ENCODE measurements at regions not wholly inside any gene's neighbourhood (a gene's known extent, or its start where the extent isn't known, plus 50 kb on each side); places are given as distances from the start of the nearest gene placed in this dataset.
A peak's percentile ranks its signal among the peaks of the same experiment; 100 is the strongest.

GRCh38 chr13:26932465-26932864 lies 171.9 kb upstream of the GPR12 start:
- H3K36me3 ChIP-seq (ENCODE audit: control insufficient read depth, insufficient read depth, low read length): no peaks in the 10 kb centered on the region
- no peak for DNase-seq
- H3K27ac ChIP-seq (ENCODE audit: low read length): no peak overlapping the region
- 85% methylated on average over 3 of the region's 5 CpGs for WGBS (ENCODE audit: insufficient coverage)
- H3K27me3 ChIP-seq (ENCODE audit: control insufficient read depth, insufficient read depth, low read length): no peaks in the 10 kb centered on the region
- H3K9me3 ChIP-seq (replicated peaks; ENCODE audit: control insufficient read depth, low read depth, low read length): no peaks in the 10 kb centered on the region
- H3K4me3 ChIP-seq (ENCODE audit: low read length): no peak overlapping the region
- no peaks in the 10 kb centered on the region for H3K4me1 ChIP-seq (ENCODE audit: control insufficient read depth, insufficient read depth, low read length)

GRCh38 chr13:26929971-26930730 lies 169.6 kb upstream of the GPR12 start:
- peak; percentile 78 for DNase-seq
- Histone ChIP-seq H3K27ac (ENCODE audit: low read length) (no peak overlapping the region), H3K4me3 (ENCODE audit: low read length) (no peak overlapping the region), H3K9me3 (replicated peaks; ENCODE audit: control insufficient read depth, low read depth, low read length) (no peaks in the 10 kb centered on the region), H3K4me1 (ENCODE audit: control insufficient read depth, insufficient read depth, low read length) (no peaks in the 10 kb centered on the region), H3K36me3 (ENCODE audit: control insufficient read depth, insufficient read depth, low read length) (no peaks in the 10 kb centered on the region), H3K27me3 (ENCODE audit: control insufficient read depth, insufficient read depth, low read length) (no peaks in the 10 kb centered on the region)
- WGBS (ENCODE audit: insufficient coverage): 5% methylated on average over 17 of the region's 21 CpGs

GRCh38 chr13:26927511-26927910 lies 166.9 kb upstream of the GPR12 start:
- Histone ChIP-seq H3K27me3 (ENCODE audit: control insufficient read depth, insufficient read depth, low read length) (no peaks in the 10 kb centered on the region), H3K27ac (ENCODE audit: low read length) (no peak overlapping the region), H3K36me3 (ENCODE audit: control insufficient read depth, insufficient read depth, low read length) (no peaks in the 10 kb centered on the region), H3K4me1 (ENCODE audit: control insufficient read depth, insufficient read depth, low read length) (peaks cover 7% of the 10 kb centered on the region), H3K4me3 (ENCODE audit: low read length) (no peak overlapping the region), H3K9me3 (replicated peaks; ENCODE audit: control insufficient read depth, low read depth, low read length) (no peaks in the 10 kb centered on the region)
- no peak for DNase-seq
- no CpG with 5 or more reads among the region's 11 CpGs for WGBS (ENCODE audit: insufficient coverage)

- H3K4me3 ChIP-seq (ENCODE audit: low read length): no peak overlapping the region
- H3K9me3 ChIP-seq (replicated peaks; ENCODE audit: control insufficient read depth, low read depth, low read length): no peaks in the 10 kb centered on the region
- no peak overlapping the region for H3K27ac ChIP-seq (ENCODE audit: low read length)
- no peaks in the 10 kb centered on the region for H3K27me3 ChIP-seq (ENCODE audit: control insufficient read depth, insufficient read depth, low read length)
- H3K36me3 ChIP-seq (ENCODE audit: control insufficient read depth, insufficient read depth, low read length): no peaks in the 10 kb centered on the region
- no peak for DNase-seq
- H3K4me1 ChIP-seq (ENCODE audit: control insufficient read depth, insufficient read depth, low read length): peaks cover 7% of the 10 kb centered on the region
- 91% methylated on average over 5 of the region's 7 CpGs for WGBS (ENCODE audit: insufficient coverage)
Measured at GRCh38 chr13:26926371-26926770, 165.8 kb upstream of the GPR12 start.

GRCh38 chr13:26923824-26924605 lies 163.4 kb upstream of the GPR12 start:
- Histone ChIP-seq H3K4me3 (ENCODE audit: low read length) (no peak overlapping the region), H3K36me3 (ENCODE audit: control insufficient read depth, insufficient read depth, low read length) (no peaks in the 10 kb centered on the region), H3K9me3 (replicated peaks; ENCODE audit: control insufficient read depth, low read depth, low read length) (no peaks in the 10 kb centered on the region), H3K27ac (ENCODE audit: low read length) (no peak overlapping the region), H3K27me3 (ENCODE audit: control insufficient read depth, insufficient read depth, low read length) (no peaks in the 10 kb centered on the region), H3K4me1 (ENCODE audit: control insufficient read depth, insufficient read depth, low read length) (peaks cover 7% of the 10 kb centered on the region)
- DNase-seq: peak; percentile 68
- 0% methylated on average over 4 of the region's 7 CpGs for WGBS (ENCODE audit: insufficient coverage)

GRCh38 chr13:26921918-26922317 lies 161.3 kb upstream of the GPR12 start:
- Histone ChIP-seq H3K4me1 (ENCODE audit: control insufficient read depth, insufficient read depth, low read length) (peaks cover 7% of the 10 kb centered on the region), H3K4me3 (ENCODE audit: low read length) (no peak overlapping the region), H3K36me3 (ENCODE audit: control insufficient read depth, insufficient read depth, low read length) (no peaks in the 10 kb centered on the region), H3K9me3 (replicated peaks; ENCODE audit: control insufficient read depth, low read depth, low read length) (no peaks in the 10 kb centered on the region), H3K27me3 (ENCODE audit: control insufficient read depth, insufficient read depth, low read length) (no peaks in the 10 kb centered on the region), H3K27ac (ENCODE audit: low read length) (no peak overlapping the region)
- DNase-seq: peak; percentile 32
- WGBS (ENCODE audit: insufficient coverage): no CpG with 5 or more reads among the region's 7 CpGs

- DNase-seq: no peak
- 92% methylated on average over 10 of the region's 14 CpGs for WGBS (ENCODE audit: insufficient coverage)
- H3K27ac ChIP-seq (ENCODE audit: low read length): no peak overlapping the region
- no peaks in the 10 kb centered on the region for H3K9me3 ChIP-seq (replicated peaks; ENCODE audit: control insufficient read depth, low read depth, low read length)
- H3K4me1 ChIP-seq (ENCODE audit: control insufficient read depth, insufficient read depth, low read length): peaks cover 7% of the 10 kb centered on the region
- H3K36me3 ChIP-seq (ENCODE audit: control insufficient read depth, insufficient read depth, low read length): no peaks in the 10 kb centered on the region
- H3K4me3 ChIP-seq (ENCODE audit: low read length): no peak overlapping the region
- no peaks in the 10 kb centered on the region for H3K27me3 ChIP-seq (ENCODE audit: control insufficient read depth, insufficient read depth, low read length)
Measured at GRCh38 chr13:26920614-26921355, 160.2 kb upstream of the GPR12 start.

- 67% methylated on average over 2 of the region's 2 CpGs for WGBS (ENCODE audit: insufficient coverage)
- DNase-seq: no peak
- Histone ChIP-seq H3K36me3 (ENCODE audit: control insufficient read depth, insufficient read depth, low read length) (no peaks in the 10 kb centered on the region), H3K27me3 (ENCODE audit: control insufficient read depth, insufficient read depth, low read length) (no peaks in the 10 kb centered on the region), H3K27ac (ENCODE audit: low read length) (no peak overlapping the region), H3K9me3 (replicated peaks; ENCODE audit: control insufficient read depth, low read depth, low read length) (no peaks in the 10 kb centered on the region), H3K4me1 (ENCODE audit: control insufficient read depth, insufficient read depth, low read length) (peaks cover 7% of the 10 kb centered on the region), H3K4me3 (ENCODE audit: low read length) (no peak overlapping the region)
Measured at GRCh38 chr13:26919732-26920131, 159.1 kb upstream of the GPR12 start.

GRCh38 chr13:26919311-26919710 lies 158.7 kb upstream of the GPR12 start:
- H3K4me3 ChIP-seq (ENCODE audit: low read length): no peak overlapping the region
- H3K9me3 ChIP-seq (replicated peaks; ENCODE audit: control insufficient read depth, low read depth, low read length): no peaks in the 10 kb centered on the region
- 87% methylated on average over 7 of the region's 7 CpGs for WGBS (ENCODE audit: insufficient coverage)
- no peaks in the 10 kb centered on the region for H3K36me3 ChIP-seq (ENCODE audit: control insufficient read depth, insufficient read depth, low read length)
- H3K27me3 ChIP-seq (ENCODE audit: control insufficient read depth, insufficient read depth, low read length): no peaks in the 10 kb centered on the region
- no peak overlapping the region for H3K27ac ChIP-seq (ENCODE audit: low read length)
- DNase-seq: no peak
- H3K4me1 ChIP-seq (ENCODE audit: control insufficient read depth, insufficient read depth, low read length): peaks cover 7% of the 10 kb centered on the region

- no peaks in the 10 kb centered on the region for H3K27me3 ChIP-seq (ENCODE audit: control insufficient read depth, insufficient read depth, low read length)
- H3K4me3 ChIP-seq (ENCODE audit: low read length): no peak overlapping the region
- H3K36me3 ChIP-seq (ENCODE audit: control insufficient read depth, insufficient read depth, low read length): no peaks in the 10 kb centered on the region
- no peak overlapping the region for H3K27ac ChIP-seq (ENCODE audit: low read length)
- no peaks in the 10 kb centered on the region for H3K9me3 ChIP-seq (replicated peaks; ENCODE audit: control insufficient read depth, low read depth, low read length)
- WGBS (ENCODE audit: insufficient coverage): 74% methylated on average over 6 of the region's 7 CpGs
- H3K4me1 ChIP-seq (ENCODE audit: control insufficient read depth, insufficient read depth, low read length): no peaks in the 10 kb centered on the region
- DNase-seq: no peak
Measured at GRCh38 chr13:26914624-26915023, 154.0 kb upstream of the GPR12 start.

Measured in muscle of leg (tissue), 3 donors.